A673 (cell line): ENCODE measurements at regions not wholly inside any gene's neighbourhood (a gene's known extent, or its start where the extent isn't known, plus 50 kb on each side); places are given as distances from the start of the nearest gene placed in this dataset.

Source experiments
- EZH2 ChIP-seq: fragments of 200-600 bp; sonication (generic); IDR thresholded peaks from 2 replicates; pipeline ENCODE4 v1.6.1; 2017; ENCODE audit warnings: borderline replicate concordance, low read depth, mild to moderate bottlenecking, mixed read lengths, antibody characterized with exemption, low read length; ENCODE audit not compliant: poor library complexity, severe bottlenecking
- TF ChIP-seq, protein P1 (sequence below): fragments of 300-800, 200-600 bp; sonication (generic); conservative IDR thresholded peaks from 2 replicates; pipeline ENCODE4 v1.5.1; 2017; ENCODE audit warnings: low read depth, mild to moderate bottlenecking, antibody characterized with exemption, low read length, moderate library complexity, mixed read lengths

DNA sequence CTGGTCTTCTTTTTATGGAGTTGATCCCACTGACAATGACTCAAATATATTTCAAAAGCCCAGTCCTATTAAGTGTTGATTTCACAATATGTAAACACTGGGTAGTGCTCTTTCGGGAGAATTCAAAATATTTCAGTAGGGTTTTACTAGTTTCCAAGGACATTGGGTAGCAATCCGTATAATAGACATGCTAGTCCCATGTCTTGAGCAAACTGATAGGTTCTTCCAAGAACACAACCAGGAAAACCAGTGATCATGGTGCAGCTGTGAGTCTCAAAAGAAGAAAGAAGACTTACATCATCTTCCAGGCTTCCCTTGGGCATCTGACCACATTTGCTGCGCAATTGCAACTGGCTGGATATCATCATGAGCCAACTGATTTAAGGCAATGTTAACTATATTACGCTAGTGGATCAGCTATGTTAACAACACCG is 59.3 kb upstream of the APBB1IP start:
- TF ChIP-seq, protein P1, sequence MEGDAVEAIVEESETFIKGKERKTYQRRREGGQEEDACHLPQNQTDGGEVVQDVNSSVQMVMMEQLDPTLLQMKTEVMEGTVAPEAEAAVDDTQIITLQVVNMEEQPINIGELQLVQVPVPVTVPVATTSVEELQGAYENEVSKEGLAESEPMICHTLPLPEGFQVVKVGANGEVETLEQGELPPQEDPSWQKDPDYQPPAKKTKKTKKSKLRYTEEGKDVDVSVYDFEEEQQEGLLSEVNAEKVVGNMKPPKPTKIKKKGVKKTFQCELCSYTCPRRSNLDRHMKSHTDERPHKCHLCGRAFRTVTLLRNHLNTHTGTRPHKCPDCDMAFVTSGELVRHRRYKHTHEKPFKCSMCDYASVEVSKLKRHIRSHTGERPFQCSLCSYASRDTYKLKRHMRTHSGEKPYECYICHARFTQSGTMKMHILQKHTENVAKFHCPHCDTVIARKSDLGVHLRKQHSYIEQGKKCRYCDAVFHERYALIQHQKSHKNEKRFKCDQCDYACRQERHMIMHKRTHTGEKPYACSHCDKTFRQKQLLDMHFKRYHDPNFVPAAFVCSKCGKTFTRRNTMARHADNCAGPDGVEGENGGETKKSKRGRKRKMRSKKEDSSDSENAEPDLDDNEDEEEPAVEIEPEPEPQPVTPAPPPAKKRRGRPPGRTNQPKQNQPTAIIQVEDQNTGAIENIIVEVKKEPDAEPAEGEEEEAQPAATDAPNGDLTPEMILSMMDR: no peak
- no peak for TF ChIP-seq EZH2
